Hepatic stellate cell (primary cell): ENCODE measurements at regions not wholly inside any gene's neighbourhood (a gene's known extent, or its start where the extent isn't known, plus 50 kb on each side); places are given as distances from the start of the nearest gene placed in this dataset.
A peak's percentile ranks its signal among the peaks of the same experiment; 100 is the strongest.

Experiments
- DNase-seq: peaks from one replicate; pipeline ENCODE4 v3.0.0; 2011; ENCODE audit warnings: low spot score

DNA sequence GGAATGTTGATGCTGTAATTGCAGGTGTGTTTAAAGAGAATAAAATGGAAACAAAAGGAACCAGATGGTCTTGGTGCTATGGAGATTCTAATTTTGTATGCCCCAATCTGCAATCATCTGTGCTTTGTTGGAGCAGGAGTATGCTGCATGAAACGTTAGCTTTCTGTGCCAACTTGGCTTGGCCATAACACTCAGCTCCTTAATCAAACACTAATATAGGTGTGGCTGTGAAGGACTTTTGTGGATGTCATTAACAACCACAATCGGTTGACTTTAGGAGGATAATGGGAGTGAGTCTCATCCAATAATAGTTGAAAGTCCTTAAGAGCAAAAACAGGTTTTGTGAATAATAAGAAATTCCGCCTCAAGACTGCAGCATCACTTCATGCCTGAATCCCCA lies 399.2 kb downstream of the NLGN4X start:
- no peak for DNase-seq

DNA sequence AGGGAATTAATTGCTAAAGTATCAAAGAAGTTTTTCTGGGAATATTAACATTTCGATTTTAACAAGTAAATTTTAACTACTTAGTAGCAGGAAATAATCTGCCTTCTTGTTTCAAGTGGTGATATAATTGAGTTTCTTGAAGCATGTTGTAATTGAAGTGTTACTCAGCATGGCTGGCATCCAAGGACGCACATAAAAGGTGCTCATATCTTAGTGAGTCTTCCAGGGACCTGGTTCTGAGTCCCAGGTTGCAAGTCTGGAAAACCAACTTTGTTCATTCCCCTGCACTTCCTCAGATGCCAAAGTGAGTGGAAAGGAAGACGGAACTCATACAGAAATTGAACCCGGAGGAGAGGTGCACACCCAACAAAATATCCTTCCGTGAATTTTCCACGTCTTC lies 399.6 kb downstream of the NLGN4X start:
- no peak for DNase-seq

DNA sequence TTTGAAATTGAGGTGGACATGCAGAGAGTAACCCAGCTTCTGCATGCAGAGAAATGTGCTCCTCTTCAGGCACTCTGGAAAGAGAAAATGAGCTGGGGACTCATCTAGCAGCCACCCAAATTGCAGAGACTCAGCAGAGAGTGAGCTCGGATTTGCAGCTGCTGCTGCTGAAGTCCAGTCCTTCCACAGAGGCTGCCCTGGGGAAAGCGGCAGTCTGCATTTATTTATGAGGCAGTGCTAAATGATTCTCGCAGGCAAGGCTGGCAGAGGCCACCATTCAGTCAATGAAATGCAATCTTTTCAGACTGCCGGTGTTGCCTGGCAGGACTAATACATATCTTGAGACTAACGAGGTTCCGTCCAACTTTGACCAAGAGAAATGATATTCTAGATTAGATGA lies 404.8 kb downstream of the NLGN4X start:
- no peak for DNase-seq

DNA sequence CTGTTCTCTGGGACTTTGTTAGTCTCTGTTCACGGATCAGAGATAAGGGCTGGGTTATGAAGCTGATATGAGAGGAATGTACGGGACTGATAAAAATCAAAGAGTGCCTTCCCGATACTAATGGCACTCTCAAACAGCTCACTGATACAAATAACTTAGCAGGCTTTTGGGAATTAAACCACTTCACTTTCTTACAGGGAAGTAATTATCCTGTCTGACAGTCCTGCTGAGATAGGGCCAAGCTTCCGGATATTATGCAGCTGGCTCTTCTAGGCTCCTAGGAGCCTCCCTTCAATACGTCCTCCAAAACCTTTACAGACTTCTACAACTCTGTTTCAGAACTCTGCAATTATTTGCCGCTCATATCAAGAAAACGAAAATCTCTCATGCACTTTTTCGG lies 418.0 kb downstream of the NLGN4X start:
- no peak for DNase-seq

DNA sequence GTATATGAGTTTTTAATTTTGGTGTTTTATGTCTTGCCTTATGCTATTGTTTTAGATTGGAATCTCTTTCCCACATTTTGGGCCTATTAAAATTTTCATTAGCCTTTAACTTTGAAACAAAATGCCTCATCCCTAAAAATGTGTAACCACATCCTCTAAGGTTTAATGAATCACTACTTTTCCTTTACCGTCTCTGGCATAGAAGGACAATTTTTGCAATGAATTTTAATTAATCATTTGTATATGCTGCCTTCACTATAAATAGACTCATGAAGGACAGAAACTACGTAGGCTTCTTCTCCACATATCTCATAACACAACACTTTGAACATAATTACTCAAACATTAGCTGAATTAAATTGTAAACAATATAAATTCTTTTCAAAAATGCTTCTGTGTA lies 421.5 kb downstream of the NLGN4X start:
- no peak for DNase-seq

DNA sequence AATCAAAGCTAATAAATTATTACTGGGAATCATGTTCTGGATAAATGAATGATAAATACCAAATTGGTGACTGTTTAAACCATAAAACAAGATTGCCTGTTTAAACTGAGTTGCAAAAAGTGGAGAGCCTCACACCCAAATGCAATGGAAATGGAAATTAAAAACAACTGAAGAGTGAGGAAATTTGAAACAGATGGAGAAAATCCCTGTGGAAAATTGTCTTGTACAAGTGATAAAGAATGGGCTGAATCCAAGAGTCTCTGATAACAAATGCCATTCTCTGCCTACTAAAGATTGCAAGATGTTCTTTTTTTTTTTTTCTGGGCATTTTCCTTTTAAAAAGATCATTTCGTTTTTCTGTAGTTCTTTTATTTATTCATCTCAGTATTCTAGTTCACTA lies 426.3 kb downstream of the NLGN4X start:
- no peak for DNase-seq

DNA sequence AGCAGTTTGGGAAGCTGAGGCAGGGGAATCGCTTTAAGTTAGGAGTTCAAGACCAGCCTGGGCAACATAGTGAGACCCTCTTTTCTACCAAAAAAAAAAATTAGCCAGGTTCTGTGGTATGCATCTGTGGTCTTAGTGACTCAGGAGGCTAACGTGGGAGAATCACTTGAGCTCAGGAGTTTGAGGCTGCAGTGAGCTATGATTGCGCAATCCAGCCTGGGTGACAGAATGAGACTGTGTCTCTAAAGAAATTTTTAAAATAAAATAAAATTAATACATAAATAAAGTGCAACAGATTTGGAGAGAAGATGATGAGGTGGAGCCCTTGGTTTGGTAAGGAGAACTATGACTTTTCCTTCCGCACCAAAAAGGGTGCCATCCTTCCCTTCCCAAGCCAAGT lies 436.9 kb downstream of the NLGN4X start:
- no peak for DNase-seq

DNA sequence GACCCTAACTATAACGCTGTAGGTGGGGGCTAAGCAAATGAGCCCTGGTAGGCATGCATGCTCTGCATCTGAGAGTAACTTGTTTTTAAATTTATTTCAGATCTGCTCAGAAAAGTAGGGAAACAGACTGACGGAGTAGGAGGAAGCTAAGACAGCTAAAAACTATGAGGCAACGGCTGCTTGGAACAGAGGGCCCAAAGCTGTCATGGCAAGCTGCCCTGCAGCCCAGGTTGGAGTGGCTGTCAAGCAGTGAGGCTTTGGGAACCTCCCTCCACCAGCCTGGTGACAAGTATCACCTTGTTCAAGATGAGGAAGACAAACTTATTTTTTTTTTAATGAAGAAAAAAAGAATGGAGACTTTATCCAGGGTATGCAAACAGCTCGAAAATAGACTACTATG lies 439.8 kb downstream of the NLGN4X start:
- DNase-seq = no peak

DNA sequence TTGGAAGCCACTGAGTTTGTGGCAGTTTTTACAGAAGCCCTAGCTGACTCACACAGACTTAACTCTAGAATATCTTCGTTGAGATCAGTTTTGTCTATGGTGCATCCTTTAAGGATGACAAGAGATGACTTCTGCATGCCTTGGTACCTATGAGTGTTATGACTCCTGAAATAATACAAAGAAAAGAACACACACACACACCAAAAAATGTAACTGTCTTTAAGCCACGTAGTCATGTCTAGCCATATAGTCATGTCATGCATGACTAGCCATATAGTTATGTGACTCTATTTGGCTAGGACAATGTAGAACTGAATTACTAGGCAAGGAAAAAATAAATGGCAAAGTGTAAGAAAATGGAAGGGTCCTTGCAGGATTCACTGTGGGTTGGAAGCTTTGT lies 447.8 kb downstream of the NLGN4X start:
- DNase-seq = no peak

DNA sequence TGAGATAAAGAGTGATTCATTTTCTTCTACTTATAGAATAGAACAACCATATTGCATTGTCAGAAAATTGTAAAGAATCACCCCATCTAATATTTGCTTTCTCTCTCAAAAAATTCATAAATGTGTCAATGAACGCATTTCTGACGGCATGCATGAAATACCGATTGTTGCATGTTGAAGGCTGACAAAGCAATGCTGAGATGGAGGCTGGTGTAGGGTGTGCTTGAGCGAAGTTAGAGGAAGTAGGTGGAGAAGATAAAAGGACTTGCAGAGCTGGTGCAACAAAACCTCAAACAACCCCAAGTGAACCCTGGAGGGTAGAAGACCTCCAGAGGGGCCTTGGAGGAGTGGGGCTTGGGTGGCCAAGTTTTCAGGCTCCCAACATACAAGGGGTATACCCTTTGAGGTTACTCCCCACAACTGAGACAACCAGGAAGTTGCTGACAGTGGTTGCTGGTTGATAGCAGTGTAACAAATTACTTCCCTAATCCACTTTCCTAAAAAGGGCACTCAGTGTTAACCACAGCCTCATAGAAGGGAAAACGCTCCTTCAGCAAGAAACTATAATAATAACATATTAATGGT lies 452.7 kb downstream of the NLGN4X start:
- no peak for DNase-seq

DNA sequence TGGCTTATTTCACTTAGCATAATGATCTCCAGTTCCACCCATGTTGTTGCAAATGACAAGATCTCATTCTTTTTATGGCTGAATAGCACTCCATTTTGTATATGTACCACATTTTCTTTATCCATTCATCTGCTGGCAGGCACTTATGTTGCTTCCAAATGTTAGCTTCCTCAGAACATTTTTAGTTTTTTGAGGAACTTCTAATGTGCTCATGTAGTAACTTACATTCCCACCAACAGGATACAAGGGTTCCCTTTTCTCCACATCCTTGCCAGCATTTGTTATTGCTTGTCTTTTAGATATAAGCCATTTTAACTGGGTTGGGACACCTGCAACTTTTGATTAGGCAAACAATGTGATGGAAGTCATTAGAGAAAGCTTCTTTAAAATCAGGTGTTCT lies 454.2 kb downstream of the NLGN4X start:
- no peak for DNase-seq

DNA sequence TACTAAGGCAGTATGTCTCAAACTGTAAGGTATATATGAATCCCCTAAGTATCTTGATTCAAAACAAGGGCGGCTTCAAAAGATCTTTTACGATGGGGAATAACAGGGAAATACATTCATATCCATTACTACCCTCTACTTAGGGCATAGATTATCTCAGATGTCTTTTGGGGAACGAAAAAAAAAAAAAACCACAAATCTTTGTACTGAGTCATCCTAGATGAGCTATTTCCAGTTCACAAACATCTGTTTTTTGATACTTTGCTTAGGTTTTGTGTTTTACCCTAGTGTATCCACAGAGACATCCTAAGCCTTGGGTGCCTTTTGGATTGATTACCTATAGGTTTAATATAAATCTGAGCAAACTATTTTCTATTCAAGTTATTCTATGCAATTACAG lies 457.2 kb downstream of the NLGN4X start:
- no peak for DNase-seq

DNA sequence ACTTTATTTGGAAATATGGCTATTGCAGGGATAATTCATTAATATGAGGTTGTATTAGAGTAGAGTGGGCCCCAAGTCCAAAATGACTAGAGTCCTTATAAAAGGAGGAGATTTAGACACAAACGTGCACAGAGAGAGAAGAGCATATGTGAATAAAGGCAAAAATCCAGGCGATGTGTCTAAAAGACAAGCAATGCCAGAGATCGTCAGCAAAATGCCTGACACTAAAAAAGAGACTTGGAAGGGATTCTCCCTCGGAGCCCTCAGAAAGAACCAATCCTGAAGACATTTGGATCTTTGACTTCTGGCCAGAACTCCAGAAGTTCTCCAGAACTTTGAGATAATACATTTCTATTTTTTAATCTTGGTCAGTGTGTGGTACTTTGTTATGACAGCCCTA lies 472.1 kb downstream of the NLGN4X start:
- no peak for DNase-seq

DNA sequence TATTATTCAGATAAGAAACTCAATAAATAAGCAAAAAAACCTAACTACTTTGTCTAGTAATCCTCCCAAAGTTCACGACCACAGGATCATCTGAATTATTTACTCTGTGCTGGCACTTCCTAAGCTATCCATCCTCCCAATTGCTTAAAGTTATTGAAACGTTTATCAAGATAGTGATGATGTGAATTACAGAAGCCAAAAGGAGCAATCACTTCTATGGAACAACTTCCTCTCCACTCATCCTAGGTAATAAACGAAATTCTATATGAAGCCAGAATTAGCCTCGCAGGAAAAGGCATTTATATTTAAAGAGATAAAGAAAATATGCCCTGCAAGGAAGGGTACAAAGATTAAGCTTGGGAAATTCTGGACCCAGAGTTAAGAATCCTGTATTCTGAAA lies 475.4 kb downstream of the NLGN4X start:
- DNase-seq = no peak

DNA sequence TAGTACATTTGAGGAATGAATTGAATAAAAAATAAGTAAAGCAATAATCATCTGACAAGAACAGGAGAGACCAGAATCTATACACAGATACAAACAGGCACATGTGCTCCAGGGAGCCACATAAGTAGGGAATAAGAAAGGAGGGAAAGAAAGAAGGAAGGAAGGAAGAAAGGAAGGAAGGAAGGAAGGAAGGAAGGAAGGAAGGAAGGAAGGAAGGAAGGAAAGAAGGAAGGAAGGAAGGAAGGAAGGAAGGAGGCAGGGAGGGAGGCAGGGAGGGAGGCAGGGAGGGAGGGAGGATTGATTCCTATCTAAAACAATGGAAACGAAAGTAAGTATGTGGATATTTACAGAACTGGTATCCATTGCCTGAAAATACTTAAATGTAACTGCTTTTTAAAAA lies 475.8 kb downstream of the NLGN4X start:
- DNase-seq = no peak

DNA sequence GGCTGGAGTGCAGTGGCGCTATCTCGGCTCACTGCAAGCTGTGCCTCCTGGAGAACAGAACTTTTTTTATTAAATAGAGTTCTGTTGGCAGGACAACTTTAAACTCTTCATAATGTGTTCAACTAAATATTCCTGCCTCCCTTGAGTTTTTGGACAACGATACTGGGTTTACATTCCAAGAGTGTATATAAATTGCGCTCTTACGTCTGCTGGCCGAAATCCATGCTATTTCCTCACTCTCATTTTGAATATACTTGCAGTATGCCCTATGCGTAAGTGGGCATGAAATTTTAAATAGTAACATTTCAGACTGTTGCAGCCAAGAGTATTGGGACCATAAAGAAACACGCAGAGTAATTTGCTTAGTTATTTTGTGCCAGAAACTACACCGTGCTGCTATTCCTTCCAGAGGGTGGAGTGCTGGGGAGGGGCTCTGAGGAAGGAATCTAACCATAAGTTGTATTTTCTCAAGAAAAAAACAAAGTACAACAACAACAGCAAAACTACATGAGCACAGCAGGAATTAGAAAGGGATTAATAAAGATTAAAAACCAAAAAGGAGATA lies 480.0 kb downstream of the NLGN4X start:
- DNase-seq = no peak

DNA sequence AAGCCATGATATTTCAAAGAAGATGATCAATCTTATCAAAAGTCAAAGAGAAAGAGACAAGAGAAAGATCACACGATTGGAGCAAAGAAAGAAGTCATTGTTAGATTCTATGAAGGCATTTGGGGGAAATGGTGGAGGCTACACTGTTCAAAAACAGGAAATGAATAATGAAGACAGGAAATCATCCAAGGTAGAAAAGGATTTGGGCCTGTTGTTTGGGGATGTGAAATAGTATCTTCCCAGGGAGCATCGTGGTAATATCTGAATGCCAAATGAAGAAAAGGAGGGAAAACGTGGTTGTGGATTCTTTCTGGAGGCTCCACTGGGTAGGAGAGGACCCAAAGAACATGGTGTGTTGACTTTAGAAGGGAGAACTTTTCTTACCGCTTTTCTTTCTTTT lies 482.4 kb downstream of the NLGN4X start:
- no peak for DNase-seq

DNA sequence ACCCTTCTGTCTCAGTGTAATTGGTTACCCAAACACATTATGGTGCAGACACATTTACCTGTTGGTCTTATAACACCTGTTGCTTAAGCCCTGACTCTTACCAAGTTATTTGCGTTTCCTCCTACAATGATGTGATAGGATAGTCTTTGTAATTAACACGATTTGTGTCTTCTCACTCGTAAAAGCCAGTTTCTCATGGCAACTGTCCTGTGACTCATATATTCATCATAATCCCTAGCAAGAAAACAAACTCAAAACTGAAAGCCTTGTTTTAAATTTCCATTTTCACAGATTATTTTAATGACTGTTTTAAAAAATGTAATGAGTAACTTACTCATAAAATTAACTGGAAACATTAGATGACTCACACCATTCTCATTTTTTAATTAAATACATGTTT lies 495.2 kb downstream of the NLGN4X start:
- no peak for DNase-seq

DNA sequence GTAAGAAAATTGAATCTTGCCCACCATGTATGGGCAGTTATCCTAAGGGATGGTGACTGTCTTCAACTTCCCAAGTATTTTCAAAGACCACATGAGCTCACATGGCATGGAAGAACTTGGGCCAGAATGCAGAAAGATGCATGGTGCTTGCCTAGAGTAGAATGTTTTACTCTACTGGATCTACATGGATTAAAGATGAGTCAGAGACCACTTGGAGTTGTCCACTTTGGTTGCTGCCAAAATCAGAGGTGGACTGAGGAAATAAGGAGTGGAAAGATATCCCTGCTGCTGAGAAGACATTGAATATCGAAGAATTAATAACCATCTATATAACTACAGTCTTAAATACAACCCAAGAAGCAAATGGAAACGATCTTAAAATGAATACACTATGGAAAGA lies 498.1 kb downstream of the NLGN4X start:
- DNase-seq = no peak

DNA sequence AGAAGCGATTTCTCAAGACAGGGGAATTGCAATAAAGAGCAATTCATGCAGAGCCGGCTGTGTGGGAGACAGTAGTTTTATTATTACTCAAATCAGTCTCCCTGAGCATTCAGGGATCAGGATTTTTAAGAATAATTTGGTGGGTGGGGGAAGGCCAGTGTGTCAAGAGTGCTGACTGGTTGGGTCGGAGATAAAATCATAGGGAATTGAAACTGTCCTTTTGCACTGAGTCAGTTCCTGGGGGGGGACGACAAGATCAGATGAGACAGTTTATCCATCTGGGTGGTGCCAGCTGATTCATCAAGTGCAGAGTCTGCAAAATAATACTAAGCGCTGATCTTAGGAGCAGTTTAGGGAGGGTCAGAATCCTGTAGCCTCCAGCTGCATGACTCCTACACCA lies 502.4 kb downstream of the NLGN4X start:
- no peak for DNase-seq

DNA sequence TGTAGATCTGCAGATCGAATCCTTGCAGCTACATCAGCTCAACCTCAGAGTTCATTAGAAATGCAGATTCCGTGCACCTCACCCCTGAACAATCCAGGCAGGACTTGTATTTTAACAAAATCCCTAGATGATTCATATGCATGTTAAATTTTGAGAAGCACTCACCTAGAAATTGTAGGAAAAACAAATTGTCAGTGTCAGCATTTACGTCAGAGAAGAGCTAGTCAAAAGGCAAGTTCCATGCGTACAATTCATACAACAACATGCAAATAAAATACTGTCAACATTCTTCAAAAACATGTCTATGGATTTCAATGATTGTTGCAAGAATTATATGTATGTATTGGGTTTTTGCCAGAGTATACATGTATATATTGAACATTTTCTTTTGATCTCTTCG lies 504.5 kb downstream of the NLGN4X start:
- no peak for DNase-seq

DNA sequence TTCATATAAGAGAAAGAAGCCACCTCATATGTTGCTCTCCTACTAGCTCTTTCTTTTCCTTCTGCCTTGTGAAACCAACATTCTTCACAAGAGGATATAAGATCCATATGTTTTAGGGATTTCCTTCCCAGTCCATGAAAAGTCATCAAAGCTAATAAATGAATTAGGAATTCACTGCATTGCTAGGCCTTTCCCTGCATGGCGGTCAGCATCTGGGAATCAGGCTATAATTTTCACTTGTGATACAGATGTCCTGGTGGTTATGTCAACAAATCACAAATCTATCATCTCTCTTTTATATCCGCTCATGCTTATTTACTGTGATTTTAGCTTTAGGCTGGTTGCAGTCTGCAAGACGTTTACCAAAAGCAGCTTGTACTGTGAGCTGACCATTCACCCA lies 510.0 kb downstream of the NLGN4X start:
- DNase-seq = no peak

DNA sequence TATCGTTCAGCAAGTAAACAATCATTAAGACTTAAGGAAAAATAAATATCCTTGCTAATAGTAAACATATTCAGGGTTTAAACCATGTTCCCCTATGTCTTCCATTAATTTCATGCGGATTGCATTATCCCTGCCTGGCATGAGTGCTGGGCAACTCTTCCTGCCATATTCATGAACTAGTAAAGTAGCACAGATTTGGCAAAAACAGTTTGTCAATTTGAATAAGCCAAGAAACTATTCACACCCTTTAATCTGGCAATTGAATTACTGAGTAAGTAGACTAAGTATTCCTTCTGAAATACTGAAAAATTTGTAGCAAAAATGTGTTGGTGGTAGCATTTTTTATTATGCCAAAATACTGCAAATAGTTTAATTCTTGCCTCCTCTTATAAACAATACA lies 512.0 kb downstream of the NLGN4X start:
- no peak for DNase-seq

DNA sequence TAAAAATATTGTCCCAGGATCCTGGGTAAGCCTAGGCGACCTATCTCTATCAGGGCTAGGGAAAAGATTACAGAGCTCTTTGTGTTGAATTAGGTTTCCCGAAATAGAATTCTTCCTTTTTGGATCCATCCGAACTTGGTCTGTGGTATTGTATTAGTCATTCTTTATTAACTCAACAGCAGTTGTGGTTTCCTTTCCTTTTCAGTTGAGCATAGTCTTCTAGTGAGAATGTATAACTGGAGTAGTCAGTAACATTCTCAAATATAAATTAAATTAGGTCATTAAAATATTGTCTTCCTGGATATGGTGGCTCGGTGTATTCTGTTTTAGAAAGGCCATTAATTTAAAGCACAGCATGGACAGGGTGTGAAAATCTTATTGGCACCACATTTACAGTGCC lies 520.4 kb downstream of the NLGN4X start:
- DNase-seq = peak; percentile 2

DNA sequence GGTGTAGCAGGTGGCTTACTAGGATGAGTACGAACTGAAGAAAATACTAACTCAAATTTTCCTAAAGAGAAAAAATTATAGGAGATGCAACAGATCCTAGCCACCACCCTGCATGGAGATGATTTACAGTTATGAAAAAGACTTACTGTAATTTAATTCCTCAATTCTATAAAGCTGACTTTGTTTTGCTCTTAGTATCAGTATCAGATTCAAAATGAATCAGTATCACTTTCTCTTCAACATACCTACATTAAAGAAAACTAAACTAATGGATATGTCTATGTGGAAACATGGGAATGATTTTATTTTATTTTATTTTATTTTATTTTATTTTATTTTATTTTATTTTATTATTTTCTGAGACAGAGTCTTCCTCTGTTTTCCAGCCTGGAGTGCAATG lies 525.8 kb downstream of the NLGN4X start:
- DNase-seq = no peak
